ENCODE measurements at regions not wholly inside any gene's neighbourhood (a gene's known extent, or its start where the extent isn't known, plus 50 kb on each side); places are given as distances from the start of the nearest gene placed in this dataset.

- no peak for TF ChIP-seq CTCF (IDR thresholded peaks at IDR 0.05)
- TF ChIP-seq SMC3 (IDR thresholded peaks at IDR 0.05; ENCODE audit: low read depth, low read length) = no peak
- TF ChIP-seq SIN3A (IDR thresholded peaks at IDR 0.05; ENCODE audit: borderline replicate concordance, low read depth, low read length) = no peak
- no peak for TF ChIP-seq EZH2phosphoT487 (IDR thresholded peaks at IDR 0.05; ENCODE audit: borderline replicate concordance, low read depth)
- TF ChIP-seq POLR2AphosphoS5 (IDR thresholded peaks at IDR 0.05; ENCODE audit: low read depth, low read length) = no peak
- no peak for TF ChIP-seq EP300 (IDR thresholded peaks at IDR 0.05; ENCODE audit: borderline replicate concordance in 1 of 2, low read depth in 1 of 2, low read length in 1 of 2)
- TF ChIP-seq RXRA (IDR thresholded peaks at IDR 0.05; ENCODE audit: borderline replicate concordance, low read depth) = no peak
- no peak for TF ChIP-seq YY1 (IDR thresholded peaks at IDR 0.05; ENCODE audit: low read depth)
- no peak for TF ChIP-seq JUND (IDR thresholded peaks at IDR 0.05)
- TF ChIP-seq GATA2 (CRISPR knock-in tag; IDR thresholded peaks at IDR 0.05) = no peak
- no peak for TF ChIP-seq FOSL2 (IDR thresholded peaks at IDR 0.05; ENCODE audit: borderline replicate concordance, low read depth)
- TF ChIP-seq TAF1 (IDR thresholded peaks at IDR 0.05; ENCODE audit: borderline replicate concordance, low read depth, low read length) = no peak
- no peak for TF ChIP-seq FOXJ3 (CRISPR knock-in tag; IDR thresholded peaks at IDR 0.05)
- no peak for TF ChIP-seq RCOR1 (IDR thresholded peaks at IDR 0.05; ENCODE audit: low read length)
Observed at GRCh38 chr6:6811128-6812009, 222.8 kb downstream of the LY86 start.

Data from SK-N-SH (cell line).